HEK293 (cell line): ENCODE measurements at regions not wholly inside any gene's neighbourhood (a gene's known extent, or its start where the extent isn't known, plus 50 kb on each side); places are given as distances from the start of the nearest gene placed in this dataset.

Experiments used
- CTCF ChIA-PET: fragments of 350-600 bp; formaldehyde crosslinking; extraction: SDS; loops from one replicate; lab custom pipeline; 2021; ENCODE audit warnings: antibody characterized with exemption; lab: Yijun Ruan, JAX
- POLR2A ChIA-PET: fragments of 300-600 bp; formaldehyde crosslinking; extraction: SDS; loops from one replicate; lab custom pipeline; 2020; ENCODE audit warnings: antibody characterized with exemption, inconsistent platforms; lab: Yijun Ruan, JAX
- H3K27ac ChIP-seq: fragments of 200-500 bp; sonication (Bioruptor generic); 2 replicates; pipeline ENCODE4 v1.5.1; 2014; ENCODE audit warnings: low read depth, low read length, control low read depth, inconsistent platforms; ENCODE audit errors: extremely low read depth
- H3K36me3 ChIP-seq, 2 experiments: fragments of 200-500 bp in 1 of 2; sonication (Bioruptor generic) in 1 of 2; 1 replicate in 1 of 2; 2 replicates in 1 of 2; pipeline ENCODE4 v1.5.1; 2014 to 2017; ENCODE audit warnings: inconsistent platforms in 2 of 2, low read length in 2 of 2; ENCODE audit not compliant: control insufficient read depth in 2 of 2, insufficient read depth in 1 of 2
- H3K4me1 ChIP-seq: fragments of 200-500 bp; sonication (Bioruptor generic); 2 replicates; pipeline ENCODE4 v1.5.1; 2014; ENCODE audit warnings: mild to moderate bottlenecking, low read length, inconsistent platforms; ENCODE audit not compliant: control insufficient read depth, insufficient read depth
- H3K4me3 ChIP-seq: 2 replicates; pipeline ENCODE4 v1.5.1; 2011; ENCODE audit warnings: low read depth, mild to moderate bottlenecking, control low read depth, low read length, moderate library complexity
- H3K9me3 ChIP-seq: fragments of 200-500 bp; sonication (Bioruptor generic); 2 replicates; pipeline ENCODE4 v1.5.1; 2014; ENCODE audit warnings: low read depth, low read length, inconsistent platforms; ENCODE audit not compliant: control insufficient read depth, insufficient read depth
- GFI1B ChIP-seq: fragments of 450-650 bp; formaldehyde crosslinking; IDR thresholded peaks from 2 replicates; pipeline ENCODE4 v1.5.1; 2016; ENCODE audit warnings: missing biosample characterization, missing genetic modification characterization
- GLIS2 ChIP-seq: fragments of 450-650 bp; formaldehyde crosslinking; IDR thresholded peaks from 2 replicates; pipeline ENCODE4 v1.5.1; 2016; ENCODE audit warnings: missing biosample characterization, missing genetic modification characterization
- HOXC10 ChIP-seq: sonication (generic); formaldehyde crosslinking; IDR thresholded peaks from 2 replicates; pipeline ENCODE4 v1.8.1; 2023; ENCODE audit warnings: mild to moderate bottlenecking, missing genetic modification reagents
- KLF10 ChIP-seq: fragments of 450-650 bp; IDR thresholded peaks from 2 replicates; pipeline ENCODE4 v1.5.1; 2018; ENCODE audit warnings: missing biosample characterization, mild to moderate bottlenecking, missing genetic modification characterization
- PRDM2 ChIP-seq: fragments of 450-650 bp; formaldehyde crosslinking; IDR thresholded peaks from 2 replicates; pipeline ENCODE4 v1.5.1; 2016; ENCODE audit warnings: missing biosample characterization, missing genetic modification characterization, borderline replicate concordance
- SCRT1 ChIP-seq: fragments of 450-650 bp; formaldehyde crosslinking; IDR thresholded peaks from 2 replicates; pipeline ENCODE4 v1.5.1; 2016; ENCODE audit warnings: missing biosample characterization, missing genetic modification characterization, borderline replicate concordance
- SETDB1 ChIP-seq: IDR thresholded peaks from one replicate; pipeline ENCODE4 v1.6.1; 2017; ENCODE audit warnings: mild to moderate bottlenecking, low read length, moderate library complexity, mixed read lengths; ENCODE audit not compliant: insufficient read length
- SP3 ChIP-seq: fragments of 450-650 bp; formaldehyde crosslinking; IDR thresholded peaks from 2 replicates; pipeline ENCODE4 v1.5.1; 2016; ENCODE audit warnings: missing biosample characterization, missing genetic modification characterization
- ZNF133 ChIP-seq: fragments of 450-650 bp; formaldehyde crosslinking; IDR thresholded peaks from 2 replicates; pipeline ENCODE4 v1.5.1; 2016; ENCODE audit warnings: missing biosample characterization, missing genetic modification characterization
- ZNF146 ChIP-seq: fragments of 450-650 bp; formaldehyde crosslinking; IDR thresholded peaks from 2 replicates; pipeline ENCODE4 v1.5.1; 2016; ENCODE audit warnings: missing biosample characterization, missing genetic modification characterization
- ZNF26 ChIP-seq: fragments of 450-650 bp; formaldehyde crosslinking; IDR thresholded peaks from 2 replicates; pipeline ENCODE4 v1.5.1; 2016; ENCODE audit warnings: missing biosample characterization, missing genetic modification characterization
- ZNF274 ChIP-seq, 2 experiments: fragments of 200-500 bp in 1 of 2; fragments of 450-650 bp in 1 of 2; sonication (Bioruptor generic) in 1 of 2; formaldehyde crosslinking in 1 of 2; IDR thresholded peaks; 2 replicates each; pipeline versions ENCODE4 v1.5.1 to v1.6.1; 2014 to 2016; ENCODE audit warnings: borderline replicate concordance in 1 of 2, inconsistent platforms in 1 of 2, low read length in 1 of 2, missing biosample characterization in 1 of 2, missing genetic modification characterization in 1 of 2
- ZNF335 ChIP-seq: fragments of 450-650 bp; formaldehyde crosslinking; conservative IDR thresholded peaks from 2 replicates; pipeline ENCODE4 v1.5.1; 2016; ENCODE audit warnings: missing biosample characterization, missing genetic modification characterization
- ZNF514 ChIP-seq: fragments of 450-650 bp; formaldehyde crosslinking; IDR thresholded peaks from 2 replicates; pipeline ENCODE4 v1.5.1; 2016; ENCODE audit warnings: missing biosample characterization, missing genetic modification characterization
- ZNF530 ChIP-seq: fragments of 450-650 bp; formaldehyde crosslinking; IDR thresholded peaks from 2 replicates; pipeline ENCODE4 v1.5.1; 2016; ENCODE audit warnings: low read depth, missing biosample characterization, missing genetic modification characterization
- ZNF549 ChIP-seq: fragments of 450-650 bp; IDR thresholded peaks from 2 replicates; pipeline ENCODE4 v1.5.1; 2018; ENCODE audit warnings: missing biosample characterization, missing genetic modification characterization, mild to moderate bottlenecking, inconsistent platforms, moderate library complexity
- ZNF585B ChIP-seq: fragments of 450-650 bp; formaldehyde crosslinking; IDR thresholded peaks from 2 replicates; pipeline ENCODE4 v1.5.1; 2016; ENCODE audit warnings: missing biosample characterization, missing genetic modification characterization
- ZNF600 ChIP-seq: fragments of 450-650 bp; formaldehyde crosslinking; IDR thresholded peaks from 2 replicates; pipeline ENCODE4 v1.5.1; 2016; ENCODE audit warnings: missing biosample characterization, missing genetic modification characterization
- ZNF621 ChIP-seq: fragments of 450-650 bp; formaldehyde crosslinking; IDR thresholded peaks from 2 replicates; pipeline ENCODE4 v1.5.1; 2017; ENCODE audit warnings: missing biosample characterization, missing genetic modification characterization
- ZNF626 ChIP-seq: fragments of 450-650 bp; sonication (Bioruptor Pico); formaldehyde crosslinking; IDR thresholded peaks from 2 replicates; pipeline ENCODE4 v1.5.1; 2018; ENCODE audit warnings: missing biosample characterization, missing genetic modification characterization, inconsistent platforms
- ZNF645 ChIP-seq: fragments of 450-650 bp; formaldehyde crosslinking; IDR thresholded peaks from 2 replicates; pipeline ENCODE4; 2016; ENCODE audit warnings: missing biosample characterization, missing genetic modification characterization
- ZNF658 ChIP-seq: fragments of 450-650 bp; formaldehyde crosslinking; IDR thresholded peaks from 2 replicates; pipeline ENCODE4; 2016; ENCODE audit warnings: missing biosample characterization, missing genetic modification characterization
- ZNF677 ChIP-seq: fragments of 450-650 bp; IDR thresholded peaks from 2 replicates; pipeline ENCODE4 v1.5.0; 2018; ENCODE audit warnings: missing biosample characterization, mild to moderate bottlenecking, missing genetic modification characterization, moderate library complexity
- ZSCAN23 ChIP-seq: fragments of 450-650 bp; formaldehyde crosslinking; IDR thresholded peaks from 2 replicates; pipeline ENCODE4 v1.5.1; 2016; ENCODE audit warnings: missing biosample characterization, missing genetic modification characterization
- TF ChIP-seq, protein P1 (sequence below): fragments of 450-650 bp; formaldehyde crosslinking; IDR thresholded peaks from 2 replicates; pipeline ENCODE4 v1.5.1; 2016; ENCODE audit warnings: missing biosample characterization, missing genetic modification characterization, low read depth

GRCh38 chr16:50948268-50948930 lies 202.7 kb downstream of the SALL1 start (continued):
- TF ChIP-seq ZNF626 (tag by site-specific recombination) (no peak), HOXC10 (CRISPR knock-in tag) (no peak), GFI1B (tag by site-specific recombination) (no peak), ZNF600 (tag by site-specific recombination) (no peak), SP3 (tag by site-specific recombination) (no peak)

- no peak for TF ChIP-seq ZNF133 (tag by site-specific recombination)
- TF ChIP-seq KLF10 (tag by site-specific recombination), result no peak
- TF ChIP-seq SETDB1, result no peak
- TF ChIP-seq, all 188 proteins: peak for 0
- no peaks in the 10 kb centered on the region for H3K4me1 ChIP-seq
- H3K9me3 ChIP-seq, result no peaks in the 10 kb centered on the region
- CTCF ChIA-PET, result no interaction called here
- H3K4me3 ChIP-seq, result no peak overlapping the region
- POLR2A ChIA-PET, result no interaction called here
- H3K36me3 ChIP-seq, result no peaks in the 10 kb centered on the region
- no peak overlapping the region for H3K27ac ChIP-seq
These were observed 203.2 kb downstream of the SALL1 start for GRCh38 chr16:50947826-50948225.

DNA sequence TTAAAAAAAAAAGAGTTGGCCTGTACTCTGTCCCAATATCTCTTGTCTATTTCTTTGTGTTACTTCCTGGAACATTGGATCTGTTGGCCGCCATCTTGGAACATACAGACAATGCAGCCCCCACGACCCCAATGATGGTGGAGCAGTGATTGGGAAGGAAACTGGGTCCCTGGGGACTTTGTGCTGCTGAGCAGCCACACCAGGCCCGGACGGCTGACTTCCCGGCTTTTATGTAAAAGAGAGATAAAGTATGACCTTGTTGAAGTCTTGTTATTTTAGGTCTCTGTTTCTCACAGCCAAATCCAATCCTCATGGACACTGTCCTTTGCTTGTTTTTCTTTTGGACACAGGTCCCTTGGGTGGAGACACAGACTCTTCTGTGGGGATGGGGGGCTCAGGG lies 204.5 kb downstream of the SALL1 start:
- ChIA-PET POLR2A (no interaction called here), CTCF (no interaction called here)
- Histone ChIP-seq H3K4me1 (no peaks in the 10 kb centered on the region), H3K27ac (no peak overlapping the region), H3K36me3 (no peaks in the 10 kb centered on the region), H3K9me3 (no peaks in the 10 kb centered on the region), H3K4me3 (no peak overlapping the region)
- TF ChIP-seq ZNF585B (tag by site-specific recombination) (no peak), GLIS2 (no peak), ZNF530 (tag by site-specific recombination) (no peak), PRDM2 (tag by site-specific recombination) (no peak), ZNF146 (tag by site-specific recombination) (no peak), ZNF549 (tag by site-specific recombination) (no peak), ZNF26 (tag by site-specific recombination) (no peak), ZNF621 (tag by site-specific recombination) (no peak), ZNF645 (tag by site-specific recombination) (no peak), ZNF274 (IDR thresholded peaks at IDR 0.05; ENCODE audit: low read length) (no peak), ZNF274 (tag by site-specific recombination; IDR thresholded peaks at IDR 0.05; ENCODE audit: borderline replicate concordance) (no peak), ZNF677 (no peak), ZSCAN23 (tag by site-specific recombination) (no peak), SCRT1 (tag by site-specific recombination) (no peak), ZNF658 (tag by site-specific recombination) (no peak), ZNF514 (tag by site-specific recombination) (no peak), ZNF335 (tag by site-specific recombination) (no peak)
- TF ChIP-seq, protein P1, sequence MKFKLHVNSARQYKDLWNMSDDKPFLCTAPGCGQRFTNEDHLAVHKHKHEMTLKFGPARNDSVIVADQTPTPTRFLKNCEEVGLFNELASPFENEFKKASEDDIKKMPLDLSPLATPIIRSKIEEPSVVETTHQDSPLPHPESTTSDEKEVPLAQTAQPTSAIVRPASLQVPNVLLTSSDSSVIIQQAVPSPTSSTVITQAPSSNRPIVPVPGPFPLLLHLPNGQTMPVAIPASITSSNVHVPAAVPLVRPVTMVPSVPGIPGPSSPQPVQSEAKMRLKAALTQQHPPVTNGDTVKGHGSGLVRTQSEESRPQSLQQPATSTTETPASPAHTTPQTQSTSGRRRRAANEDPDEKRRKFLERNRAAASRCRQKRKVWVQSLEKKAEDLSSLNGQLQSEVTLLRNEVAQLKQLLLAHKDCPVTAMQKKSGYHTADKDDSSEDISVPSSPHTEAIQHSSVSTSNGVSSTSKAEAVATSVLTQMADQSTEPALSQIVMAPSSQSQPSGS (tag by site-specific recombination), result no peak
